Heart left ventricle (tissue), 16 donors: ENCODE measurements at regions not wholly inside any gene's neighbourhood (a gene's known extent, or its start where the extent isn't known, plus 50 kb on each side); places are given as distances from the start of the nearest gene placed in this dataset.
"Not testable (repeated sequence)": the region's sequence is repeated elsewhere in the genome, so short reads cannot be mapped to it uniquely, and the experiment has no call there.

Experiments used
- ATAC-seq, 4 donors: fragments of 200-7000 bp; cut with Tn5 transposase; one replicate each; pipeline ENCODE4 v1.9.1; 2020 to 2022; ENCODE audit warnings: moderate library complexity in 4 of 4, mild to moderate bottlenecking in 3 of 4, moderate number of reproducible peaks in 1 of 4
- DNase-seq, 5 donors: peaks; one replicate each; pipeline ENCODE4 v3.0.0-alpha.2; 2020
- H3K27ac ChIP-seq, 12 donors: fragments of 200-600 bp; sonication (generic) in 4 of 12; one replicate each; pipeline versions ENCODE4 v1.5.0 to v1.8.0; 2016 to 2022; ENCODE audit warnings: mild to moderate bottlenecking in 2 of 12
- H3K27me3 ChIP-seq, 9 donors: fragments of 200-600 bp; sonication (generic) in 2 of 9; one replicate each; pipeline versions ENCODE4 v1.5.1 to v1.8.0; 2016 to 2022; ENCODE audit warnings: mild to moderate bottlenecking in 3 of 9
- H3K36me3 ChIP-seq, 9 donors: fragments of 200-600 bp; sonication (generic) in 2 of 9; one replicate each; pipeline versions ENCODE4 v1.5.0 to v1.8.0; 2018 to 2022; ENCODE audit warnings: mild to moderate bottlenecking in 2 of 9
- H3K4me1 ChIP-seq, 12 donors: fragments of 200-600 bp; sonication (generic) in 4 of 12; one replicate each; pipeline versions ENCODE4 v1.5.0 to v1.8.0; 2016 to 2022; ENCODE audit warnings: mild to moderate bottlenecking in 3 of 12
- H3K4me3 ChIP-seq, 12 donors: fragments of 200-600 bp; sonication (generic) in 4 of 12; one replicate each; pipeline versions ENCODE4 v1.5.0 to v1.8.0; 2017 to 2022; ENCODE audit warnings: mild to moderate bottlenecking in 9 of 12, moderate library complexity in 4 of 12
- H3K9me3 ChIP-seq, 12 donors: fragments of 200-600 bp; sonication (generic) in 4 of 12; one replicate each; pipeline versions ENCODE4 v1.5.0 to v1.8.0; 2016 to 2022; ENCODE audit warnings: mild to moderate bottlenecking in 1 of 12
- CTCF ChIP-seq, 12 donors: fragments of 200-600 bp; sonication (generic) in 4 of 12; IDR thresholded peaks; one replicate each; pipeline versions ENCODE4 v1.5.0 to v1.8.0; 2018 to 2022; ENCODE audit warnings: antibody characterized with exemption in 12 of 12, mild to moderate bottlenecking in 5 of 12
- WGBS, 4 donors: extraction: QIAGEN DNeasy Blood & Tissue Kit in 2 of 4; methylation state at CpG; one replicate each; pipeline versions ENCODE4 v1.1.5 to v1.1.7; 2013 to 2018; 5-methylcytosine and 5-hydroxymethylcytosine counted together
- intact Hi-C, 10 donors: fragments of 100-400 bp; cut with DNase I; formaldehyde crosslinking; loops; one replicate each; pipeline versions ENCODE4 v1.11.1 to v1.14.2; 2022
- donor health status: ischemic (EF 13 %, LVEDD 7.1; RV severe dilation, severe dysfunction).
- donor health status: healthy with polysubstance abuse.
- donor health status: DM: no; HTN: yes; CAD: no.
- donor health status: DM: no; HTN: no; CAD: no.
- donor health status: ischemic (EF 25% LVEDD 6.9; RV normal size, moderate dysfunction).
- donor health status: ischemic (EF 25% LVEDD 5.7; RV mildly dilated, moderate dysfunction).
- donor health status: healthy.
- donor health status: DM: yes; HTN: yes; CAD: no.
- donor health status: ischemic (EF 35%, LVEDD 5.7; RV mildly dilated, moderate dysfunction).
- donor health status: nonischemic (EF 11% LVEDD 7.7; RV severe dilation, severe dysfunction).
- donor health status: DM: yes; HTN: yes; CAD: no.
- donor health status: PGD.
- donor health status: ischemic (EF 29% LVEDD 5.4; RV normal size, mild dysfunction).
- donor health status: nonischemic (EF 23%, LVEDD 6.1; RV moderate dilation, normal function).

DNA sequence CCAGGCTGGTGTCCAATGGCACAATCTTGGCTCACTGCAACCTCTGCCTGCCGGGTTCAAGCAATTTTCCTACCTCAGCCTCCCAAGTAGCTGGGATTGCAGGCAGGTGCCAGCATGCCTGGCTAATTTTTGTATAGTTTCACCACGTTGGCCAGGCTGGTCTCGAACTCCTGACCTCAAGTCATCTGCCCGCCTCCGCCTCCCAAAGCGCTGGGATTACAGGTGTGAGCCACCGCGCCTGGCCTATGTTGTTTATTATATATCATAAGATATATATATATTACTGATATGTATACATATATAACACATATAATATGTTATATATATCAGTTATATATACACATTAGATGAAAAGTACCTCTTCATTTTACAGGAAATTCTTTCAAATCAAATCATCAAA lies 914.7 kb downstream of the FOXD4L5 start:
- H3K27me3 ChIP-seq, H3K4me1 ChIP-seq, intact Hi-C loops, ATAC-seq, H3K27ac ChIP-seq, H3K4me3 ChIP-seq, H3K9me3 ChIP-seq, H3K36me3 ChIP-seq: not testable (repeated sequence)
- peak in 2 of 5 donors; percentile 8 to 14 for DNase-seq
- WGBS, 4 donors, result 86 to 91% (median 88%) methylated on average over 3 to 4 of the region's 8 CpGs; no CpG with 5 or more reads in 1 of the 4 donors

- ATAC-seq, result not testable (repeated sequence)
- 0% methylated on average over 11 of the region's 31 CpGs; no CpG with 5 or more reads in 3 of the 4 donors for WGBS, 4 donors
Observed at GRCh38 chr9:64369644-64370043, 915.4 kb downstream of the FOXD4L5 start.

DNA sequence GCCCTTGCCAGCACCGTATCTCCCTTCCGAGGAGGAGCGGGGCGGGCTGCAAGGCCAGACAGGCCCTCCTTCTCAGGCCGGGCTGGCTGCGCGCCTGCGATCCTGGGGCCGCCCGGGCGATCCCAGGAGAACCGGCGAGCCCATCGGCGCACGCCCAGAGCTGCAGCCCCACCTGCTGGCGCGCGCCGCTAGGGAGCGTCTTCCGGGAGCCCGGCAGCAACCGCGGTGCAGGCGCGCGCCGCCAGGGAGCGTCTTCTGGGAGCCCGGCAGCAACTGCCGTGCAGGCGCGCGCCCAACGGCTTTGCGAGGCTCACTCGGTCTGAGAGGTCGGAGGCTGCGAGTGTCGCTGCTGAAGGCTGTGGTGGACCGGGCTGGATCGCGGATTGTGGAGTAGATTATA lies 915.9 kb downstream of the FOXD4L5 start:
- H3K9me3 ChIP-seq, H3K27me3 ChIP-seq, H3K4me1 ChIP-seq, H3K27ac ChIP-seq, H3K36me3 ChIP-seq, intact Hi-C loops: not testable (repeated sequence)
- peak; percentile 70 to 89 (median 88) for DNase-seq
- peak; percentile 10 to 50 (median 44) for TF ChIP-seq CTCF (IDR thresholded peaks at IDR 0.05)
- WGBS, 4 donors, result 0% methylated on average over 14 to 25 of the region's 44 CpGs; no CpG with 5 or more reads in 1 of the 4 donors
- peak overlapping the region in 6 of 12 donors; percentile 25 to 38 (median 32) for H3K4me3 ChIP-seq
- peak; percentile 87 to 100 (median 98) for ATAC-seq

More at GRCh38 chr9:64369644-64370043, 915.4 kb downstream of the FOXD4L5 start:
- peak overlapping the region in 4 of 12 donors; percentile 37 to 39 (median 38) for H3K4me3 ChIP-seq
- DNase-seq, result peak in 1 of 5 donors; percentile 11
- H3K27me3 ChIP-seq, H3K4me1 ChIP-seq, intact Hi-C loops, H3K9me3 ChIP-seq, H3K27ac ChIP-seq, H3K36me3 ChIP-seq: not testable (repeated sequence)

DNA sequence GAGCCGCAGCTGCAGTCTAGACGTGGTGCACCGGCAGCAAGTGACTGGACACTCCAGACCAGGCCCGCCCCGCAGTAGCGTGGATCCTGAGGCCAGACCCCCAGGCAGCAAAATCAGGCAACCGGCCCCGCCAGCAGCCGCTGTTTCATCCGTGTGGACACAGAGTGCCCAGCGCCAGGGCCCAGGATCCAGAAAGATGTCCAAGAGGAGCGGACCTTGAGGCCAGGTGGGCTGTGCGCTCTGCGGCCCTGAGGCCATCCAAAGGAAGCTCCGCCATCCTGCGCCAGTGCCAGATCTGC lies 916.4 kb downstream of the FOXD4L5 start:
- H3K4me3 ChIP-seq, result peak overlapping the region in 6 of 12 donors; percentile 32 to 43 (median 36)
- H3K9me3 ChIP-seq, DNase-seq, H3K27me3 ChIP-seq, H3K27ac ChIP-seq, intact Hi-C loops, H3K4me1 ChIP-seq, ATAC-seq, H3K36me3 ChIP-seq: not testable (repeated sequence)
- WGBS, 4 donors, result 0 to 3% methylated on average over 2 to 10 of the region's 16 CpGs; no CpG with 5 or more reads in 2 of the 4 donors

DNA sequence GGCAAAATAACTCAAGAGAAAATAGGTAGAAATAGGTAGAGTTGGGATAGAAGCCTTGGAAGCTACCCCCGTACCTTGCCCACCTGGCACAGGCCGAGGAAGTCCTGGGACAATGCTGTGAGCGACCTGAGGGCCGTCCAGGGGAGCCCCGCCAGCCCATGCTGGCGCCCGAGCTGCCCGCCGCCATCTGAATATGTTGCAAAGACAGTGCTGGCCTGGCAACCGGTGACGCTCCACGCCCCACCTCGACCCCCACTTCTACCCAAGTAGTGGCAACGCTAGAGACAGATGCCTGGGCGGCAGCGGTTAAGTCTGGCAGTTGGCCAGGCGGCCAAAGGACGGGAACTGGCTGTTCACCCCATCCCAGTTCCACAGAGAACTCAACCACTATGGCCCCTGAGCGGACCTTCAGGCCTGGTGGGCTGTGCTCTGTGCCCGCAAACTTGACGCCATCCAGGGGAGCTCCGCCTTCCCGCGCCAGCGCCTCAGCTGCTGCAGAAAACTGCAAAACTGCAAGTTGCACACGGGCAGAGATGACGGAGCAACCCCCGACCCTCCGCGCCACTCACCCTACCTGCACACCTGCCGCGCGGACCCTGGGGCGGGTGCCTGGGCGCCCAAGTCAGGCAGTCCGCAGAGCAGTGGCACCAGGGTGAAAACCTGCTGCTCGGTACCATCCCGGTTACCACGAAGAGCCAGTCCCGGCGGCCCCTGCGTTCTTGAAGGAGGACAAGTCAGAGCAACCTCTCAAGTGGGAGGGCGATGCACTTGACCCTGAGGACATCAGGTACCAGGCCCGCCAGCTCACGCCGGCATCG lies 917.0 kb downstream of the FOXD4L5 start:
- intact Hi-C loops, H3K9me3 ChIP-seq, H3K27ac ChIP-seq, H3K36me3 ChIP-seq, H3K27me3 ChIP-seq, H3K4me1 ChIP-seq, ATAC-seq: not testable (repeated sequence)
- H3K4me3 ChIP-seq, result peak overlapping the region in 6 of 12 donors; percentile 12 to 43 (median 34)
- DNase-seq, result peak in 2 of 5 donors; percentile 11 to 17
- 27 to 90% (median 28%) methylated on average over 2 to 38 of the region's 47 CpGs; no CpG with 5 or more reads in 1 of the 4 donors for WGBS, 4 donors
